DMS 273 (cell line): ENCODE measurements at regions not wholly inside any gene's neighbourhood (a gene's known extent, or its start where the extent isn't known, plus 50 kb on each side); places are given as distances from the start of the nearest gene placed in this dataset.

Experiments
- DNase-seq: peaks from one replicate; lab custom pipeline; 2025; ENCODE audit not compliant: unreplicated experiment; lab: John Stamatoyannopoulos, UW

GRCh38 chr22:48389916-48390315 lies 1437.8 kb downstream of the BRD1 start:
- DNase-seq: no peak

DNA sequence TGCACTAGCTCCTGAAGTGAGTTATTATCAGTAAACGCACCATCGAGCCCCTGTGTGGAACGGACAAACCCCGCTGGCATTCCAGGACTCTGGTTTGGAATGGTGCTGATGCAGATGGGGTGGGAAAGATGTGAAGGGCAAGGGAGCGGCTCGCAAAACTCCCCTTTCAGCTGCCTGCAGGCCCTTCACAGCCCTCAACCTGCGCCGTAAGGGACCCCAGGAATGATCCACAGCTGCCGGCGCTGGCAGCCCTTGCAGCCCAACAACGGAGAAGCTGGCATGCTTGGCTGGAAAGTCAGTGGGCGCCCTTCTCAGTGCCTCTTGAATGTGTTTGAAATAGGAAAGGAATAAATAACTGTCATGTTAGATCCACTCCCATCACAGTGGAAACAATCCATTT lies 1445.5 kb downstream of the BRD1 start:
- no peak for DNase-seq

- no peak for DNase-seq
These were observed 1447.5 kb downstream of the BRD1 start for GRCh38 chr22:48380016-48380665.

GRCh38 chr22:48379371-48379770 lies 1448.3 kb downstream of the BRD1 start:
- DNase-seq: no peak

GRCh38 chr22:48378673-48379072 lies 1449.0 kb downstream of the BRD1 start:
- DNase-seq: no peak

DNA sequence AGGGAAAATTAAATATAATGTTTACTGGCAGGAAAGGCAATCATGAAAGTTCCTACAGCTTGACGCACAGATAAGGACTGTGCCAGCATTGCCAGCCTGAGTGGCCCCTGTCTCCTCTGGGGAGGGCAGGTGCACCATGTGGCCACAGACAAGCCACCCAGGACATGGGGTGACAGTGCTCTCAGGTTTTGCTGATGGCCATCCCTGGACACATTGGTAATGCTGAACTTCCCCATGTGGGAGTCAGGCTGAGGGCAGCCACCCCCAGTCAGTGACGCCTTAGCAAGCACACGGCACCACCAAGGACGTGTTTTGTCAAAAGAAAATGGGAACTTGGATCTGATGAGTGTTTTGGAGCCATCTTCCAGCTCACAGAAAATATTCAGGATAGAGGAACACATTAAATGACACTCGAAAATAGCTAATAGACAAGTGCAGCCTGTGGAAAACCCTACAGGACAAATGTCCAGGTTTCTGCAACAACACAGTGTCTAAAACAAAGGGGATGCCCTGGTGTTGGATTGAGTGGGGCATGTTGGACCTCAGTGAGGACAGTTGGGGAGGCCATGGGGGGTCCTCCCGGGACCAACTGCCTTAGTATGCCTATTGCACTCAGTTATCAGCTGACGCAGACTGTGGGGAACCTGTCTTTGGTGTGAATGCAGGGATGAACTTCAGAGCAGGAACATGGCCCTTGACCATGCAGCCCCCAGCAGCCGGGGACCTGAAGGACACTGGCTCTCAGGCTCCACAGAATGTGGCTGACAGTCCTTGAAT lies 1450.5 kb downstream of the BRD1 start:
- no peak for DNase-seq

DNA sequence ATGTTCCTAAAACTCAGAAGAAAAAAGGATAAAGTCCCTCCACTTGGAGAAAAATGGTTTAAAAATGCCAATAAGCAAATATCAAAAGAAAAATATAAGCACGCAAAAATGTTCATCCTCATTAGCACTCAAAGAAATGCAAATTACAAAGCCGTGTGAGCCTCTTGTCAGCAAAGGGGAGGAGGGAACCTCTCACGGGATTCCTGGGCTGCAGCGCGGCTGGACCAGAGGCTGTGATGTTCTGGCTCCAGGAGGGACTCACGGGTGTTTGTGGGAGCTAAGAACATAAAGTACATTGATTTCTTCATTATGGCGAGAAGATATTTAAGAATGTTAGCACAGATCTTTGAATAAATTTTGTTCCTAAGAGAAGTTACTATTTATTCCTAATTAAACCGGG lies 1451.2 kb downstream of the BRD1 start:
- no peak for DNase-seq

GRCh38 chr22:48373626-48374173 lies 1454.0 kb downstream of the BRD1 start:
- no peak for DNase-seq

DNA sequence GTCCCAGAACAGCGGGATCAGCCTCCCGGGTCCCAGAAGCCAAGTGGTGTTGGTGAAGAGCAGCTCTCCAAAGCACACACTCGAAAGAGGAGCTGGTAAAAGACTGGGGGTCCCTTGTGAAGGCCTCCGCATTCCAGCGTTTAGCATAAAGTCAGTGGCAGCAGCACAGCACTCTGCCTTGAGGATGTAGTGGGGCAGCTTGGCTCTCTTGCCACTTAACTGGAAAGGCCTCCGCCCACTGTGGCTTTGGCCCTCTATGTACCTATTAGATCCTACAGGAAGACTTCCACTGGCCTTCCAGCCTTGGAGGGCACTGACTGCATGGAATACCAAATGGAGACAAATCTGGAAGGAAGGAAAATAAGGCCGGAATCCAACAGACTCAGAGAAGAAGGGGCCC lies 1455.3 kb downstream of the BRD1 start:
- DNase-seq: no peak

- DNase-seq: no peak
These were observed 1456.3 kb downstream of the BRD1 start for GRCh38 chr22:48371391-48371790.

- no peak for DNase-seq
These were observed 1457.0 kb downstream of the BRD1 start for GRCh38 chr22:48370508-48371325.

DNA sequence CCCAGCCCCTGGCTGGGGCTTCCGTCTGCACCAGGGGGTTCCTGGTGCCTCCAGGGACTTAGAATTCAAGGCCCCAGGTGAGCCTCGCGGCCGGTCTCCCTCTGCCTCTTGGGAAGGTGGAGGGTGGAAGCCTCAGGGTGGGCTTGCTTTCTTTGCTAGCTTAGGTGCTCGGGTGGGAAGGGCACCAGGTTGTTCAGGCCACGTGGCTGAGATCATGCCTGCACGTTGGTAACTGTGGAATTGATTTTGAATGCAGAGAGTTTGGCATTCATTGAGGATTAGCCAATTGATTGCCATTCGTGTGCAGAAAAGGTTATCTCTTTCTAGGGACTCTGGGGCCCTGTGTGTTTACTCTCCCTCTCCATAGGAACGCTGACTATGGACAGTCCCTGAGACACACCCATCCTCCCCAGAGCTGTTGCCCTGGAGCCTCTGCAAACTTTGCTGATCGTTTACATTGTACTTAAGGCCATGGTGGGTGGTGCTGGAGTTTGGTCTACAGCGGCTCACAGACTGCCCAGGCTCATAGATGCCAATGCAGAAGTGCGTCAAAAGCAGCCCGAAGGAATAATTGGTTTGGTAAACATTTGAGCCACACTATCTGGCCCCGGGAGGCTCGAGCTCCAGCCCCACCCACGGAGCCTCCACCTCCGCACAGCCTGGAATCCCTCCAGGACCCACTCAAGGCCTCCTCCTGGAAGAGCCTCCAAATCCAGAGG lies 1457.7 kb downstream of the BRD1 start:
- no peak for DNase-seq

DNA sequence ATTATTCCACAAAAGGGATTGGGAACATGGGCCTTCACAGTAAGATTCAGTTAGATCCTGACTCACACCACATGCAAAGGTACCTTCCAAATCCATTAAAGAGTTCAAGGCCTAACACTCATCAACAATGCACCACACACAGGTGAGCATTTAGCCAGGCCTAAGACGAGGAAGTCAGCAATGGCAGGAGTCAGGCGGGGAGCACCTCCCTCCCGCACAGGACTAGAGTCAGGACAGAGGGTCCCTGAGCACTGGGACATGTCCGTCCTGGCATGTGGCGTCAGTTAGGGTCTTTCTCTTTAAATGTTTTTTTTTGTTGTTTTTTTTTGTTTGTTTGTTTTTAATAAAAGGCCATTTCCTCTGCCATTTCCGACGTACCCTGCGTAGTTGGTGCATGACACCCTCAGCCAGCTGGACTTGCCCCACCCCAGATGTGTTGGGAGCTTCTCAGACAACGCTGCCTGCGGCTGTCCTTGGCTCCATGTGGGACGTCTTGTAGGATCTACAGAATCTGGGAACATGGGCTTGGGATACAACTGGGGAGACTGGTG lies 1458.6 kb downstream of the BRD1 start:
- no peak for DNase-seq

DNA sequence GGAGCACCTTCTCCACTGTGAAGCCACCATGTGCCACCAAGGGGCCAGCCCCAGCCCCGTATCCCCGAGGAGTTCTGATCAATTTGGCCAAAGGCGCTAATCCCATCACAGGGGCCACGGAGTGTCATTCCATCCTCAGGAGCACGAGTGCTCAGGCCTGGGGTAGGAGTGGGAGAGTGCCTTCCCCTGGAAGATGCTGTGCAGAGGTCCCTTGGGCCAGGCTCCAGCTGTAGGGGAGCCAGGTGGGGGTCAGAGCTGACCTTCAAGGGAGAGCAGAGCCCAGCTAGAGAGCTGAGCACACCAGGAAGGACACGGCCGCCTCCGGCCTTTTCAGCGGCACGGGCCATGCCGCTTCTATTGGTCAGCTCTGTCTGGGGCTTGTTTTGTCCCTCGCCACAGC lies 1459.9 kb downstream of the BRD1 start:
- DNase-seq: no peak

GRCh38 chr22:48366591-48366990 lies 1461.1 kb downstream of the BRD1 start:
- no peak for DNase-seq

- DNase-seq: no peak
These were observed 1461.6 kb downstream of the BRD1 start for GRCh38 chr22:48366056-48366455.

DNA sequence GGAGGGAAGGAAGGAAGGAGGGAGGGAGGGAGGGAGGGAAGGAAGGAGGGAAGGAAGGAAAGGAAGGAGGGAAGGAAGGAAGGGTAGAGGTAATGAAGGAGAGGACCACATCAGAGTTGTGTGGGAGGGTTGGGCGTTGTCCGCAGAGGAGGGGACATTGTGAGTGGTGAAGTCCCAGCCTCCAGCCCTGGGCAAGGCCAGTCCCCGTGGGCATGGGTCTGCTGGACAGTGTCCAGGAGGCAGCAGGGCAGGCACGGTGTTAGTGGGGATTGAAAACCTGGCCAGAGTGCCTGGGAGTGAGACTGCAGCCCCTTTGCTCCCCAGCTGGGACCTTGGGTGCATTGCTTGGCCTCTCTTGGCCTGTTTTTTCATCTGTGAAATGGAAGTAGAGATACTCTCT lies 1462.3 kb downstream of the BRD1 start:
- DNase-seq: no peak

DNA sequence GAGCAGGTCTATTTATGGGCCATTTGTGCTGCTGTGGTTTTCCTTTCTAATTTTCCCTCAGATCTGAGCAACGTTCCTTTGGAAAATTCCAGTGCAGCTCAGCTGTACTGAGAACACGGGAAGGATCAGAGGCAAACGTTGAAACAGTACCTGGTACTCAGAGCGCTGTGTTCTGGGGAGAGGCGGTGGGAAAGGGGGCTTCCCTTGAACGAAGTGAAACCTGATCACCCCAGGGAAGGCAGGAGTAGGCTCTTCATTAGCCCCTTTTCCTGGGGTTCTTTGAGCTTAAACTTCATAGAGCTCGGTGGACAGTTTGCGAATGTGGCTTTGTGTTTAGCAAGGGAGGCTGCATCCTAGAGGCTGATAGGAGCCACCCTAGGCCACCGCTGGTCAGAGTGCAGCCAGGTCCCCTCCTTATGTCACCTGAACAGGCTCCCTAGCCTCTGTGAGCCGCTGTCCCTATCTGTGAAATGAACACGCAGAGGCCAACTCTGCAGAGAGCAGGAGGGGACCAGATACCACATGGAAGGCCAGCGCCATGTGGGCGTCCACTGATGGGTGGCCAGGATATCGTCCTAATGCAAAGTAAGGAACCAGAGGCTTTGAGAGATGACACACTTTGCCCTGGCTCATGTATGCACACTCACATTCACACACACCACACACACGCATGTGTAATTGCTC lies 1464.8 kb downstream of the BRD1 start:
- DNase-seq: no peak

- no peak for DNase-seq
These were observed 1466.5 kb downstream of the BRD1 start for GRCh38 chr22:48361099-48361639.

GRCh38 chr22:48359613-48359965 lies 1468.1 kb downstream of the BRD1 start:
- DNase-seq: no peak
